PC-3 (cell line): ENCODE measurements at regions not wholly inside any gene's neighbourhood (a gene's known extent, or its start where the extent isn't known, plus 50 kb on each side); places are given as distances from the start of the nearest gene placed in this dataset.

Source experiments
- ATAC-seq: fragments of 200-7000 bp; cut with Tn5 transposase; 2 replicates; pipeline ENCODE4 v1.9.1; 2020; ENCODE audit warnings: mild to moderate bottlenecking, moderate library complexity
- BruUV-seq: library from RNA; stranded (reverse); fragments of 400-500 nt; replicated peaks from 2 replicates; lab custom pipeline; 2021; lab: Mats Ljungman, UMichigan
- CTCF ChIA-PET: fragments of 300-600 bp; sonication (Branson Sonifier 250); formaldehyde crosslinking; loops from one replicate; lab custom pipeline; 2022; ENCODE audit warnings: antibody characterized with exemption; lab: Charles Lee
- POLR2A ChIA-PET: fragments of 300-600 bp; sonication (Branson Sonifier 250); formaldehyde crosslinking; loops from one replicate; lab custom pipeline; 2022; ENCODE audit warnings: antibody characterized with exemption; ENCODE audit not compliant: unreplicated experiment; lab: Charles Lee
- DNase-seq: peaks from one replicate; pipeline ENCODE4 v3.0.0-alpha.2; 2015
- H2AFZ ChIP-seq: fragments of 300-600 bp; sonication (generic); 2 replicates; pipeline ENCODE4 v1.6.0; 2016; ENCODE audit warnings: antibody characterized with exemption, low read length
- H3F3A ChIP-seq: fragments of 300-600 bp; sonication (generic); one replicate; pipeline ENCODE4 v1.6.0; 2017; ENCODE audit warnings: antibody characterized with exemption, low read length, control low read depth, mild to moderate bottlenecking; ENCODE audit not compliant: unreplicated experiment
- H3K27ac ChIP-seq: fragments of 300-600 bp; sonication (generic); 2 replicates; pipeline ENCODE4 v1.5.1; 2016; ENCODE audit warnings: mild to moderate bottlenecking, low read length
- H3K27me3 ChIP-seq: fragments of 300-600 bp; sonication (generic); 2 replicates; pipeline ENCODE4 v1.6.1; 2016; ENCODE audit warnings: low read length, mixed read lengths
- H3K36me3 ChIP-seq: fragments of 300-600 bp; sonication (generic); 2 replicates; pipeline ENCODE4 v1.6.1; 2016; ENCODE audit warnings: low read depth, mixed run types, low read length, mixed read lengths
- H3K4me1 ChIP-seq: fragments of 300-600 bp; sonication (generic); 2 replicates; pipeline ENCODE4 v1.5.1; 2016; ENCODE audit warnings: low read length; ENCODE audit not compliant: insufficient read depth
- H3K4me2 ChIP-seq: fragments of 300-600 bp; sonication (generic); 2 replicates; pipeline ENCODE4 v1.6.0; 2016; ENCODE audit warnings: low read length
- H3K4me3 ChIP-seq: fragments of 300-600 bp; sonication (generic); 2 replicates; pipeline ENCODE4 v1.5.1; 2016; ENCODE audit warnings: mild to moderate bottlenecking, low read length, mixed read lengths
- H3K79me2 ChIP-seq: fragments of 300-600 bp; sonication (generic); 2 replicates; pipeline ENCODE4 v1.6.1; 2017; ENCODE audit warnings: low read length, mixed read lengths
- H3K9ac ChIP-seq: fragments of 300-600 bp; sonication (generic); 2 replicates; pipeline ENCODE4 v1.6.0; 2016; ENCODE audit warnings: mild to moderate bottlenecking, low read length
- H3K9me2 ChIP-seq: fragments of 300-600 bp; sonication (generic); replicated peaks from 2 replicates; pipeline ENCODE4 v1.6.1; 2016; ENCODE audit warnings: mixed run types, low read length, mixed read lengths
- H3K9me3 ChIP-seq: fragments of 300-600 bp; sonication (generic); 2 replicates; pipeline ENCODE4 v1.6.1; 2016; ENCODE audit warnings: low read length, mixed read lengths
- H4K20me1 ChIP-seq: fragments of 300-600 bp; sonication (generic); 2 replicates; pipeline ENCODE4 v1.6.1; 2016; ENCODE audit warnings: low read length, mixed read lengths
- EZH2 ChIP-seq: fragments of 300-600 bp; sonication (generic); IDR thresholded peaks from one replicate; pipeline ENCODE4 v1.6.1; 2017; ENCODE audit warnings: antibody characterized with exemption, mild to moderate bottlenecking, low read length; ENCODE audit not compliant: unreplicated experiment
- EZH2phosphoT487 ChIP-seq: fragments of 300-600 bp; sonication (generic); IDR thresholded peaks from 2 replicates; pipeline ENCODE4 v1.6.1; 2018; ENCODE audit warnings: mild to moderate bottlenecking, antibody characterized with exemption, low read length, borderline replicate concordance
- intact Hi-C: fragments of 100-400 bp; cut with micrococcal nuclease; formaldehyde crosslinking; loops from 2 replicates; pipeline ENCODE4 v1.9.0; 2023
- TF ChIP-seq, protein P1 (sequence below): fragments of 300-600 bp; sonication (generic); conservative IDR thresholded peaks from 2 replicates; pipeline ENCODE4 v1.5.1; 2017; ENCODE audit warnings: antibody characterized with exemption, low read depth, mild to moderate bottlenecking, low read length

DNA sequence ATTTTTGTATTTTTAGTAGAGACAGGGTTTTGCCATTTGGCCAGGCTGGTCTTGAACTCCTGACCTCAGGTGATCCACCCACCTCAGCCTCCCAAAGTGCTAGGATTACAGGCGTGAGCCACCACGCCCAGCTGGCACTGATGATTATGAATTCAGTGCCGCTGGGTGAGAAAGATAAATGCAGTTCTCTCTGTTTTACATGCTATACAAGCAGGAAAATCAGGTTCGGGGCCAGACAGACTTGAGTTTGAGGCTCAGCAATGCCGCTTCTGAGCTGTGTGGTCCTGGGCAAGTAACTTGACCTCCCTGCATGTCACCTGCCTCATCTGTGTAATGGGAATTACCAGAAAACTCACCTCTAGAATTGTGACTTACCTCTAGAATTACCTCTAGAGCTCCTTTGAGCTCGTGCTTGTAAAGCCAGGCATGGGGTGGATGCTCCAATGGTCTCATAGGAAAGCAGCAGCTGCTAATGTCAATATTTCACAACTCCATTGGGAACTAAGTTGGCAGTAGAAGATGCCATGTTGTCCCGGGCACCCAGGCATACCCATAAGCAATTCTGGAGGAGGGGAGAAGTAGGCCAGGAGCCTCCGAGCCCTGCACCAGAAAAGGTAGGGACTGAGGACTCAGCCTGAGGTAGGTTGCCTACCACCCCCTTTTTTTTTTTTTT is 119.8 kb upstream of the SLC25A33 start:
- DNase-seq (no peak), ATAC-seq (no peak)
- Histone ChIP-seq H3K9me2 (no peaks in the 10 kb centered on the region), H3K4me3 (no peak overlapping the region), H3K4me1 (no peaks in the 10 kb centered on the region), H4K20me1 (no peaks in the 10 kb centered on the region), H3K9me3 (no peaks in the 10 kb centered on the region), H2AFZ (no peak overlapping the region), H3K36me3 (no peaks in the 10 kb centered on the region), H3K4me2 (no peak overlapping the region), H3K79me2 (no peaks in the 10 kb centered on the region), H3F3A (no peaks in the 10 kb centered on the region), H3K27ac (no peak overlapping the region), H3K27me3 (no peaks in the 10 kb centered on the region), H3K9ac (no peak overlapping the region)
- no TSS peak for BruUV-seq
- intact Hi-C loops, result no loop called here
- ChIA-PET CTCF (no interaction called here), POLR2A (no interaction called here)
- TF ChIP-seq EZH2phosphoT487 (no peak), EZH2 (no peak)

DNA sequence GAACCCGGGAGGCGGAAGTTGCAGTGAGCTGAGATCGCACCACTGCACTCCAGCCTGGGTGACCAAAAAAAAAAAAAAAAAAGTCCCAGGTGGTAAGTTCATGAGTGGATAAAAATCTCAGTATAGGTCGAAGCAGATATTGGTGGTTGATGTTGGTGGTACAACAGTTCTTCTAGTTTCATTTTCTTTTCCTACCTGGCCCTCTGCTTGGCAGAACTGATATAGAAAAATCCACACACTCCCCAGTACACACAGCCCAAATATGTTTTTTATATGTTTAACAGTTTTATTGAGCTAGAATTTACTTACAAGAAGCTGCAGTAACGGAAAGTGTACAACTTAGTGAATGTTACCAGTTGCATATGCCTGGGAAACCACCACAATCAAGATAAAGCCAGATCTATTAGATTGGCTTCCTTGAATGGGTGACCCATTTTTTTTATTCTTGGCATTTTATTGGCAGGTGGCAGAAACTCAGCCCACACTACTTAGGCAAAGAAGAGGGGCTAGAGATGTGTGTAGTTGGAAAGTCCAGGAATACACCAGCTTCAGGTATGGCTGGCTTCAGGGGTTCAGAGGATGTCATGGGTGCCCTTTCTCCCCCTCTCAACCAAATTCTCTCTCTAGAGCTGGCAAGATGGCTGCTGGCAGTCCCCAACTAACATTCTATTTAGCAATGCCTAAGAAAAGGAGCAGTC is 118.3 kb upstream of the SLC25A33 start:
- H2AFZ ChIP-seq, result no peak overlapping the region
- no peaks in the 10 kb centered on the region for H3K9me3 ChIP-seq
- ATAC-seq (no peak), DNase-seq (no peak)
- no peaks in the 10 kb centered on the region for H3K36me3 ChIP-seq
- H3K27ac ChIP-seq, result no peak overlapping the region
- no peaks in the 10 kb centered on the region for H3K79me2 ChIP-seq
- no peak overlapping the region for H3K4me3 ChIP-seq
- BruUV-seq, result no TSS peak
- no peak overlapping the region for H3K9ac ChIP-seq
- intact Hi-C loops, result no loop called here
- H4K20me1 ChIP-seq, result no peaks in the 10 kb centered on the region
- no peak overlapping the region for H3K4me2 ChIP-seq
- no peaks in the 10 kb centered on the region for H3K4me1 ChIP-seq
- H3F3A ChIP-seq, result no peaks in the 10 kb centered on the region
- H3K27me3 ChIP-seq, result no peaks in the 10 kb centered on the region
- ChIA-PET CTCF (interaction anchor here (0.7 kb wide), 1 partner anchor 203 kb away, joined by 9 read pairs; no protein-coding TSS in a partner anchor), POLR2A (no interaction called here)
- no peak for TF ChIP-seq EZH2phosphoT487
- no peak for TF ChIP-seq EZH2
- TF ChIP-seq, protein P1, sequence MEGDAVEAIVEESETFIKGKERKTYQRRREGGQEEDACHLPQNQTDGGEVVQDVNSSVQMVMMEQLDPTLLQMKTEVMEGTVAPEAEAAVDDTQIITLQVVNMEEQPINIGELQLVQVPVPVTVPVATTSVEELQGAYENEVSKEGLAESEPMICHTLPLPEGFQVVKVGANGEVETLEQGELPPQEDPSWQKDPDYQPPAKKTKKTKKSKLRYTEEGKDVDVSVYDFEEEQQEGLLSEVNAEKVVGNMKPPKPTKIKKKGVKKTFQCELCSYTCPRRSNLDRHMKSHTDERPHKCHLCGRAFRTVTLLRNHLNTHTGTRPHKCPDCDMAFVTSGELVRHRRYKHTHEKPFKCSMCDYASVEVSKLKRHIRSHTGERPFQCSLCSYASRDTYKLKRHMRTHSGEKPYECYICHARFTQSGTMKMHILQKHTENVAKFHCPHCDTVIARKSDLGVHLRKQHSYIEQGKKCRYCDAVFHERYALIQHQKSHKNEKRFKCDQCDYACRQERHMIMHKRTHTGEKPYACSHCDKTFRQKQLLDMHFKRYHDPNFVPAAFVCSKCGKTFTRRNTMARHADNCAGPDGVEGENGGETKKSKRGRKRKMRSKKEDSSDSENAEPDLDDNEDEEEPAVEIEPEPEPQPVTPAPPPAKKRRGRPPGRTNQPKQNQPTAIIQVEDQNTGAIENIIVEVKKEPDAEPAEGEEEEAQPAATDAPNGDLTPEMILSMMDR, result no peak
- no peaks in the 10 kb centered on the region for H3K9me2 ChIP-seq

DNA sequence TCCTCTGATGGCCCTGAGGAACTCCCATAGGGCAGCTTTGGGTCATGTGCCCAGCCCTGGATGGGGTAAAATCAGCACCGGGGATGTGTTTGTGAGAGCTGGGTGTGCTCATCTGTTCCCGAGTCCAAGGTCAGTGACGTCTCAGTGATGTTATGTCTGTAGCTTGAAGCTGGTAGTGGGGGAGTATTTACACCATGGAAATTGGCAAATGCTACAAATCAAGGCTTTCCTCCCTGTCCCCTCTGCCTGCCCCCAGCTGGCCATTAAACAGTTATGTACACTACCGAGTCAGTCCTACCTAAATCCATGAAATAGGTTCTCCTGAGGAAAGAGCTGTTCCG is 117.8 kb upstream of the SLC25A33 start:
- Histone ChIP-seq H3K79me2 (no peaks in the 10 kb centered on the region), H3K27ac (no peak overlapping the region), H3K9me3 (no peaks in the 10 kb centered on the region), H3K27me3 (no peaks in the 10 kb centered on the region), H2AFZ (no peak overlapping the region), H3K36me3 (no peaks in the 10 kb centered on the region), H3F3A (no peaks in the 10 kb centered on the region), H3K4me1 (no peaks in the 10 kb centered on the region), H4K20me1 (no peaks in the 10 kb centered on the region), H3K9me2 (no peaks in the 10 kb centered on the region), H3K4me3 (no peak overlapping the region), H3K4me2 (no peak overlapping the region), H3K9ac (no peak overlapping the region)
- ChIA-PET POLR2A (no interaction called here), CTCF (interaction anchor here (0.6 kb wide), 1 partner anchor 1006 kb away, joined by 4 read pairs; no protein-coding TSS in a partner anchor)
- DNase-seq, result no peak
- intact Hi-C loops, result no loop called here
- BruUV-seq, result no TSS peak
- ATAC-seq, result no peak
- no peak for TF ChIP-seq EZH2
- TF ChIP-seq EZH2phosphoT487, result no peak
- TF ChIP-seq, protein P1, result no peak
